SK-N-SH (cell line): ENCODE measurements at regions not wholly inside any gene's neighbourhood (a gene's known extent, or its start where the extent isn't known, plus 50 kb on each side); places are given as distances from the start of the nearest gene placed in this dataset.

Experiments used
- CTCF ChIP-seq: fragments of 200-600 bp; sonication (generic); IDR thresholded peaks from 2 replicates; pipeline ENCODE4 v1.6.1; 2017; ENCODE audit warnings: antibody characterized with exemption, mild to moderate bottlenecking, moderate library complexity
- ELF1 ChIP-seq: IDR thresholded peaks from 2 replicates; pipeline ENCODE4 v1.4.0; 2012
- EP300 ChIP-seq, 2 experiments: IDR thresholded peaks; 2 replicates each; pipeline versions ENCODE4 v1.4.0 to v1.6.1; 2012; ENCODE audit warnings: borderline replicate concordance in 1 of 2, low read depth in 1 of 2, low read length in 1 of 2
- FOXM1 ChIP-seq: IDR thresholded peaks from 2 replicates; pipeline ENCODE4 v1.4.0; 2012; ENCODE audit warnings: low read depth, mild to moderate bottlenecking
- GATA2 ChIP-seq: sonication (generic); formaldehyde crosslinking; IDR thresholded peaks from 2 replicates; pipeline ENCODE4 v1.5.0; 2020; ENCODE audit warnings: mild to moderate bottlenecking, missing genetic modification reagents
- MEF2A ChIP-seq: IDR thresholded peaks from 2 replicates; pipeline ENCODE4 v1.4.0; 2012; ENCODE audit warnings: low read depth, borderline replicate concordance
- MXI1 ChIP-seq: IDR thresholded peaks from 2 replicates; pipeline ENCODE4 v1.6.1; 2012; ENCODE audit warnings: mild to moderate bottlenecking, low read depth, low read length, improper control_type of control experiment
- POLR2AphosphoS5 ChIP-seq: IDR thresholded peaks from 2 replicates; pipeline ENCODE4 v1.6.1; 2012; ENCODE audit warnings: low read depth, low read length
- RAD21 ChIP-seq: IDR thresholded peaks from 2 replicates; pipeline ENCODE4 v1.6.1; 2012; ENCODE audit warnings: mild to moderate bottlenecking, low read length
- TAF1 ChIP-seq: IDR thresholded peaks from 2 replicates; pipeline ENCODE4 v1.6.1; 2012; ENCODE audit warnings: low read depth, mild to moderate bottlenecking, low read length, moderate library complexity, borderline replicate concordance
- TEAD4 ChIP-seq: IDR thresholded peaks from 2 replicates; pipeline ENCODE4 v1.4.0; 2012; ENCODE audit warnings: mild to moderate bottlenecking, borderline replicate concordance; ENCODE audit not compliant: insufficient read depth
- TF ChIP-seq, protein P1 (sequence below): fragments of 150-350 bp; IDR thresholded peaks from 2 replicates; pipeline ENCODE4 v1.6.1; 2017; ENCODE audit warnings: antibody characterized with exemption, low read length, low read depth, borderline replicate concordance
- TF ChIP-seq, protein P2 (sequence below): IDR thresholded peaks from 2 replicates; pipeline ENCODE4 v1.4.0; 2012; ENCODE audit warnings: low read depth, borderline replicate concordance

GRCh38 chr14:21840765-21841164, 167.1 kb upstream of the OR4E1 start:
- TF ChIP-seq CTCF (no peak; the same call in 1 of the 2 replicates), MXI1 (no peak), EP300 (IDR thresholded peaks at IDR 0.05; ENCODE audit: borderline replicate concordance in 1 of 2, low read depth in 1 of 2, low read length in 1 of 2) (no peak), TAF1 (no peak), TEAD4 (no peak), RAD21 (no peak), FOXM1 (no peak), GATA2 (CRISPR knock-in tag) (no peak), ELF1 (no peak), MEF2A (no peak), POLR2AphosphoS5 (no peak)
- TF ChIP-seq, protein P1, sequence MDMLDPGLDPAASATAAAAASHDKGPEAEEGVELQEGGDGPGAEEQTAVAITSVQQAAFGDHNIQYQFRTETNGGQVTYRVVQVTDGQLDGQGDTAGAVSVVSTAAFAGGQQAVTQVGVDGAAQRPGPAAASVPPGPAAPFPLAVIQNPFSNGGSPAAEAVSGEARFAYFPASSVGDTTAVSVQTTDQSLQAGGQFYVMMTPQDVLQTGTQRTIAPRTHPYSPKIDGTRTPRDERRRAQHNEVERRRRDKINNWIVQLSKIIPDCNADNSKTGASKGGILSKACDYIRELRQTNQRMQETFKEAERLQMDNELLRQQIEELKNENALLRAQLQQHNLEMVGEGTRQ: no peak
- TF ChIP-seq, protein P2, sequence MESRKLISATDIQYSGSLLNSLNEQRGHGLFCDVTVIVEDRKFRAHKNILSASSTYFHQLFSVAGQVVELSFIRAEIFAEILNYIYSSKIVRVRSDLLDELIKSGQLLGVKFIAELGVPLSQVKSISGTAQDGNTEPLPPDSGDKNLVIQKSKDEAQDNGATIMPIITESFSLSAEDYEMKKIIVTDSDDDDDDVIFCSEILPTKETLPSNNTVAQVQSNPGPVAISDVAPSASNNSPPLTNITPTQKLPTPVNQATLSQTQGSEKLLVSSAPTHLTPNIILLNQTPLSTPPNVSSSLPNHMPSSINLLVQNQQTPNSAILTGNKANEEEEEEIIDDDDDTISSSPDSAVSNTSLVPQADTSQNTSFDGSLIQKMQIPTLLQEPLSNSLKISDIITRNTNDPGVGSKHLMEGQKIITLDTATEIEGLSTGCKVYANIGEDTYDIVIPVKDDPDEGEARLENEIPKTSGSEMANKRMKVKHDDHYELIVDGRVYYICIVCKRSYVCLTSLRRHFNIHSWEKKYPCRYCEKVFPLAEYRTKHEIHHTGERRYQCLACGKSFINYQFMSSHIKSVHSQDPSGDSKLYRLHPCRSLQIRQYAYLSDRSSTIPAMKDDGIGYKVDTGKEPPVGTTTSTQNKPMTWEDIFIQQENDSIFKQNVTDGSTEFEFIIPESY: no peak
